ENCODE measurements at regions not wholly inside any gene's neighbourhood (a gene's known extent, or its start where the extent isn't known, plus 50 kb on each side); places are given as distances from the start of the nearest gene placed in this dataset.

- FAIRE-seq: no peak
- H3K4me1 ChIP-seq (ENCODE audit: control insufficient read depth in 3 of 3, insufficient read depth in 2 of 3, low read depth in 1 of 3, low read length in 2 of 3): no peaks in the 10 kb centered on the region
- WGBS, 3 donors: 68 to 80% (median 76%) methylated on average over 4 of the region's 4 CpGs
Measured at GRCh38 chr9:17846948-17847655, 268.2 kb downstream of the SH3GL2 start.

DNA sequence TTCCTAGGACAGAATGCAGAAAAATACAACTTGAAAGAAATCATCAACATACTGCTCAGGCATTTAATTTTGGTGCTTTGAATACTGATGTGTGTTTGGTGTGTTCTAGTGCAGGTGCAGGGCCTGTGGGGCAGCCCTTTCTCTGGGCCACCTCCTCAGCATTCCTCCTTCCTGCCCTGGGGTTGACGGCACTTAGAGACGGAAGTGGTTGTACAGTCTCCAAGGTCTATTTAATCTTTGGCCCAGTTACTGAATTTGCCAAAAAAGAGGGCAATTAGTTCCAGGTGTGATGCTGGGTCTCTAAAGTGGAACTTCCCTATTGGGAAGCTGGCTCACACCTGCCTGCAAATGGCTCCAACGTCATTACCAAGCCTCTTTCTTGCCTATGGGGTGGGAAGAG lies 269.0 kb downstream of the SH3GL2 start:
- Histone ChIP-seq H3K36me3 (ENCODE audit: control insufficient read depth in 3 of 3, insufficient read depth in 2 of 3, low read depth in 1 of 3, low read length in 3 of 3) (no peaks in the 10 kb centered on the region), H3K9me3 (ENCODE audit: control insufficient read depth in 2 of 2, insufficient read depth in 1 of 2, low read depth in 1 of 2, low read length in 1 of 2) (peaks cover 0 to 10% of the 10 kb centered on the region in 2 donors), H3K27ac (ENCODE audit: low read depth in 1 of 3, low read length in 2 of 3) (no peak overlapping the region), H3K4me3 (ENCODE audit: low read depth in 1 of 3, low read length in 3 of 3) (no peak overlapping the region), H3K4me1 (ENCODE audit: control insufficient read depth in 3 of 3, insufficient read depth in 2 of 3, low read depth in 1 of 3, low read length in 2 of 3) (no peaks in the 10 kb centered on the region), H3K27me3 (ENCODE audit: control insufficient read depth in 3 of 3, insufficient read depth in 3 of 3, low read length in 3 of 3) (no peaks in the 10 kb centered on the region)
- WGBS, 3 donors: 30 to 69% (median 33%) methylated on average over 3 of the region's 3 CpGs
- no peak for FAIRE-seq
- DNase-seq: no peak

More at GRCh38 chr9:17846948-17847655, 268.2 kb downstream of the SH3GL2 start:
- Histone ChIP-seq H3K9me3 (ENCODE audit: control insufficient read depth in 2 of 2, insufficient read depth in 1 of 2, low read depth in 1 of 2, low read length in 1 of 2) (peaks cover 0 to 10% of the 10 kb centered on the region in 2 donors), H3K27me3 (ENCODE audit: control insufficient read depth in 3 of 3, insufficient read depth in 3 of 3, low read length in 3 of 3) (no peaks in the 10 kb centered on the region), H3K27ac (ENCODE audit: low read depth in 1 of 3, low read length in 2 of 3) (no peak overlapping the region), H3K36me3 (ENCODE audit: control insufficient read depth in 3 of 3, insufficient read depth in 2 of 3, low read depth in 1 of 3, low read length in 3 of 3) (no peaks in the 10 kb centered on the region), H3K4me3 (ENCODE audit: low read depth in 1 of 3, low read length in 3 of 3) (no peak overlapping the region)
- no peak for DNase-seq

DNA sequence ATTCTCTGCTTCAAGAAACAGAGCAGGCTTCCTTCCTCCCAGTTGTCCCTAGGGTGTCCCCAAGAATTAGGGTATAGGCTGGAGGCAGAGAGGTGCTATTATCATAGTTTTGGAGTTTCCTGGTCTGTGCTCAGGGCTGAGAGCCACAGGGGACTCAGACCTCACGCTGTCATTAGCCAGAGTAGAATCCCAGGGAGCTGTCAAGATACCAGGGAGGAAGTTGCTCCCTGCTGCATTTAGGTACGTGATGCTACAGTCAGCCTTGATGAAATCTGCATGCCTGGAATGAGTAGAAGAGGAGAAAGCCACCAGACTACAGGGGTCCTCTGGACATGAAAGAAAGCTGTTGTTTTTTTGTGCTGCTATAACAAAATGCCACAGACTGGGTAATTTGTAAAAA lies 273.2 kb downstream of the SH3GL2 start:
- DNase-seq (no peak), FAIRE-seq (no peak)
- no peaks in the 10 kb centered on the region for H3K9me3 ChIP-seq (ENCODE audit: control insufficient read depth in 2 of 2, insufficient read depth in 1 of 2, low read depth in 1 of 2, low read length in 1 of 2)
- 35 to 57% (median 42%) methylated on average over 2 of the region's 2 CpGs for WGBS, 3 donors
- H3K36me3 ChIP-seq (ENCODE audit: control insufficient read depth in 3 of 3, insufficient read depth in 2 of 3, low read depth in 1 of 3, low read length in 3 of 3): no peaks in the 10 kb centered on the region
- H3K4me3 ChIP-seq (ENCODE audit: low read depth in 1 of 3, low read length in 3 of 3): no peak overlapping the region
- no peaks in the 10 kb centered on the region for H3K27me3 ChIP-seq (ENCODE audit: control insufficient read depth in 3 of 3, insufficient read depth in 3 of 3, low read length in 3 of 3)
- H3K27ac ChIP-seq (ENCODE audit: low read depth in 1 of 3, low read length in 2 of 3): no peak overlapping the region
- no peaks in the 10 kb centered on the region for H3K4me1 ChIP-seq (ENCODE audit: control insufficient read depth in 3 of 3, insufficient read depth in 2 of 3, low read depth in 1 of 3, low read length in 2 of 3)

DNA sequence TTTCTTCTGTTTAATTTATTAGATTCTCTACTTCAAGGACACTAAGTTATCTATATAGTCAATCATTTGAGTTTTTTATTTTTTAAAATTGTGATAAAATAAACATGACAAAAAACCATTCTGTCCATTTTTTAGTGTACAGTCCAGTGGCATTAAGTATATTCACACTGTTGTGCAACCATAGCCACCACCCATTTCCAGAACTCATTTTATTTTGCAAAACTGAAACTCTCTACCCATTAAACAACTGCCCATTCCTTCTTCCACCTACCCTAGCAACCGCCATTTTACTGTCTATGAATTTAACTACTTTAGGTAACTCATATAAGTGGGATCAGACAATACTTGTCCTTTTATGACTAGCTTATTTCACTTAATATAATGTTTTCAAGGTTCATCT lies 275.6 kb downstream of the SH3GL2 start:
- Histone ChIP-seq H3K27me3 (ENCODE audit: control insufficient read depth in 3 of 3, insufficient read depth in 3 of 3, low read length in 3 of 3) (no peaks in the 10 kb centered on the region), H3K36me3 (ENCODE audit: control insufficient read depth in 3 of 3, insufficient read depth in 2 of 3, low read depth in 1 of 3, low read length in 3 of 3) (no peaks in the 10 kb centered on the region), H3K27ac (ENCODE audit: low read depth in 1 of 3, low read length in 2 of 3) (no peak overlapping the region), H3K9me3 (ENCODE audit: control insufficient read depth in 2 of 2, insufficient read depth in 1 of 2, low read depth in 1 of 2, low read length in 1 of 2) (no peaks in the 10 kb centered on the region), H3K4me1 (ENCODE audit: control insufficient read depth in 3 of 3, insufficient read depth in 2 of 3, low read depth in 1 of 3, low read length in 2 of 3) (no peaks in the 10 kb centered on the region), H3K4me3 (ENCODE audit: low read depth in 1 of 3, low read length in 3 of 3) (no peak overlapping the region)
- 85 to 89% (median 89%) methylated on average over 1 of the region's 1 CpG for WGBS, 3 donors
- FAIRE-seq: no peak
- DNase-seq: no peak

DNA sequence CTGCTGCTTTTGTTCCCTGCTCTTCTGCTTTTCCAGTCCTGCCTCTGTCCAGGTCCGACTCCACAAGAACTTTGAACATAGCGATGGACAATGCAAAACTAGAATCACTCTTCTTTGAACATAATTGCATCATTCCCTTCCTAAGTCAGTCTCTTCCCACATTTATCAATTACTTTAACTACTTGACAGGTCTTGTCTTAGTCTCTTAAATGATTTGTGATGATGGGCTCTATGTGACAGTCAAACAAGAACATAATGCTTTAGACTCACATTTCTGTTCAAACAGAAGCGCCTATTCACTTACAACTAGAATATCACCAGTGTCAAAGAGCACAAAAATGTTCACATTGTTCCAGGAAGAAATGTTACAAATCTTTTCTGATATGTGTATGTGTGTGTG lies 278.1 kb downstream of the SH3GL2 start:
- no peak overlapping the region for H3K27ac ChIP-seq (ENCODE audit: low read depth in 1 of 3, low read length in 2 of 3)
- no peak overlapping the region for H3K4me3 ChIP-seq (ENCODE audit: low read depth in 1 of 3, low read length in 3 of 3)
- no peaks in the 10 kb centered on the region for H3K36me3 ChIP-seq (ENCODE audit: control insufficient read depth in 3 of 3, insufficient read depth in 2 of 3, low read depth in 1 of 3, low read length in 3 of 3)
- no peaks in the 10 kb centered on the region for H3K27me3 ChIP-seq (ENCODE audit: control insufficient read depth in 3 of 3, insufficient read depth in 3 of 3, low read length in 3 of 3)
- FAIRE-seq (no peak), DNase-seq (no peak)
- H3K9me3 ChIP-seq (ENCODE audit: control insufficient read depth in 2 of 2, insufficient read depth in 1 of 2, low read depth in 1 of 2, low read length in 1 of 2): no peaks in the 10 kb centered on the region
- H3K4me1 ChIP-seq (ENCODE audit: control insufficient read depth in 3 of 3, insufficient read depth in 2 of 3, low read depth in 1 of 3, low read length in 2 of 3): no peaks in the 10 kb centered on the region
- WGBS, 3 donors: 89 to 95% (median 92%) methylated on average over 3 of the region's 3 CpGs

DNA sequence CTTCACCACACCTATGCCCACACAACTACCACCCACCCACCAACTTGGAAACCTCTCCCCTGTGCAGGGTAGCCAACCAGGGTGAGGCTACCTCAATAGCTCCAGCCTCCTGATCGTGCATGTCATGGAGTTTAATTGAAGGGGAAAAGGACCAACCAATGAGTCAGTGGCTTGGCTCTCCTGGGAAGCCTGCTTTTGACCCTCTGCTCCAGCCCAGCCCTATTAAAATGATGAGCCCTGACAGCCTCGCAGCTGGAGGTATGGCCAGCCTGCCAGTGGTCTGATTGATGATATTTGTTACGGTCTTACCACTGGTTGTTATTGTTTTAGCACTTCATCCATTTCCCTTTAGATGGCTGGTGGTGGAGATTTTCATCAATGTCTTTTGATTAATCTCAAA lies 280.4 kb downstream of the SH3GL2 start:
- H3K27me3 ChIP-seq (ENCODE audit: control insufficient read depth in 3 of 3, insufficient read depth in 3 of 3, low read length in 3 of 3): no peaks in the 10 kb centered on the region
- no peaks in the 10 kb centered on the region for H3K36me3 ChIP-seq (ENCODE audit: control insufficient read depth in 3 of 3, insufficient read depth in 2 of 3, low read depth in 1 of 3, low read length in 3 of 3)
- no peak overlapping the region for H3K4me3 ChIP-seq (ENCODE audit: low read depth in 1 of 3, low read length in 3 of 3)
- no peaks in the 10 kb centered on the region for H3K9me3 ChIP-seq (ENCODE audit: control insufficient read depth in 2 of 2, insufficient read depth in 1 of 2, low read depth in 1 of 2, low read length in 1 of 2)
- no peaks in the 10 kb centered on the region for H3K4me1 ChIP-seq (ENCODE audit: control insufficient read depth in 3 of 3, insufficient read depth in 2 of 3, low read depth in 1 of 3, low read length in 2 of 3)
- DNase-seq (no peak), FAIRE-seq (no peak)
- H3K27ac ChIP-seq (ENCODE audit: low read depth in 1 of 3, low read length in 2 of 3): no peak overlapping the region
- 49 to 60% (median 52%) methylated on average over 3 of the region's 3 CpGs for WGBS, 3 donors

GRCh38 chr9:17859987-17860386 lies 281.1 kb downstream of the SH3GL2 start:
- FAIRE-seq (no peak), DNase-seq (no peak)
- H3K36me3 ChIP-seq (ENCODE audit: control insufficient read depth in 3 of 3, insufficient read depth in 2 of 3, low read depth in 1 of 3, low read length in 3 of 3): no peaks in the 10 kb centered on the region
- H3K27ac ChIP-seq (ENCODE audit: low read depth in 1 of 3, low read length in 2 of 3): no peak overlapping the region
- H3K4me1 ChIP-seq (ENCODE audit: control insufficient read depth in 3 of 3, insufficient read depth in 2 of 3, low read depth in 1 of 3, low read length in 2 of 3): no peaks in the 10 kb centered on the region
- no peak overlapping the region for H3K4me3 ChIP-seq (ENCODE audit: low read depth in 1 of 3, low read length in 3 of 3)
- H3K27me3 ChIP-seq (ENCODE audit: control insufficient read depth in 3 of 3, insufficient read depth in 3 of 3, low read length in 3 of 3): no peaks in the 10 kb centered on the region
- H3K9me3 ChIP-seq (ENCODE audit: control insufficient read depth in 2 of 2, insufficient read depth in 1 of 2, low read depth in 1 of 2, low read length in 1 of 2): no peaks in the 10 kb centered on the region
- WGBS, 3 donors: 67 to 77% (median 74%) methylated on average over 4 of the region's 4 CpGs

DNA sequence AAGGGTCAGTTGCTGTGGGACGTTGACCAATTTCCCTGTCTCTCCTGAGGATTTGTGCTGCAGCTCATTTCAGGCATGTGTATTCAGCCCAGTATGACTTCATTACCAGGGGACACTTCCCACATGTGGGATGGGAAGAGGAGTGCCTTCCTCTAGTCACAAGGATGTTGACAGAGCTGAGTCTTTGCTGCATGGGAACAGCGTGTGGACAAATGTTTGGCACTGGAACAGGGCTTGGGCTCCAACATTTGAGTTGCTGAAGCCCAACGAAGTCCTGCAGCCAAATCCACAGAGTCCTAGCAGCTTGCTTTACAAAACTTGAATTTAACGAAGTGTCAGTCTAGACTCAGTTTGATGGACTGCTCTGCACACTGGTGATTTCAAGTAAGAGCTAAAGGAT lies 283.2 kb downstream of the SH3GL2 start:
- Histone ChIP-seq H3K36me3 (ENCODE audit: control insufficient read depth in 3 of 3, insufficient read depth in 2 of 3, low read depth in 1 of 3, low read length in 3 of 3) (no peaks in the 10 kb centered on the region), H3K9me3 (ENCODE audit: control insufficient read depth in 2 of 2, insufficient read depth in 1 of 2, low read depth in 1 of 2, low read length in 1 of 2) (no peaks in the 10 kb centered on the region), H3K4me3 (ENCODE audit: low read depth in 1 of 3, low read length in 3 of 3) (no peak overlapping the region), H3K4me1 (ENCODE audit: control insufficient read depth in 3 of 3, insufficient read depth in 2 of 3, low read depth in 1 of 3, low read length in 2 of 3) (no peaks in the 10 kb centered on the region), H3K27ac (ENCODE audit: low read depth in 1 of 3, low read length in 2 of 3) (no peak overlapping the region), H3K27me3 (ENCODE audit: control insufficient read depth in 3 of 3, insufficient read depth in 3 of 3, low read length in 3 of 3) (no peaks in the 10 kb centered on the region)
- FAIRE-seq (no peak), DNase-seq (no peak)
- 63 to 70% (median 67%) methylated on average over 4 of the region's 4 CpGs for WGBS, 3 donors

GRCh38 chr9:17862629-17863028 lies 283.8 kb downstream of the SH3GL2 start:
- DNase-seq: no peak
- Histone ChIP-seq H3K27me3 (ENCODE audit: control insufficient read depth in 3 of 3, insufficient read depth in 3 of 3, low read length in 3 of 3) (no peaks in the 10 kb centered on the region), H3K9me3 (ENCODE audit: control insufficient read depth in 2 of 2, insufficient read depth in 1 of 2, low read depth in 1 of 2, low read length in 1 of 2) (no peaks in the 10 kb centered on the region), H3K4me1 (ENCODE audit: control insufficient read depth in 3 of 3, insufficient read depth in 2 of 3, low read depth in 1 of 3, low read length in 2 of 3) (no peaks in the 10 kb centered on the region), H3K4me3 (ENCODE audit: low read depth in 1 of 3, low read length in 3 of 3) (no peak overlapping the region), H3K27ac (ENCODE audit: low read depth in 1 of 3, low read length in 2 of 3) (no peak overlapping the region), H3K36me3 (ENCODE audit: control insufficient read depth in 3 of 3, insufficient read depth in 2 of 3, low read depth in 1 of 3, low read length in 3 of 3) (no peaks in the 10 kb centered on the region)
- WGBS, 3 donors: 84 to 92% (median 87%) methylated on average over 4 of the region's 4 CpGs
- no peak for FAIRE-seq

All from small intestine (tissue), 7 donors.